Fibroblast of lung (primary cell): ENCODE measurements at regions not wholly inside any gene's neighbourhood (a gene's known extent, or its start where the extent isn't known, plus 50 kb on each side); places are given as distances from the start of the nearest gene placed in this dataset.

Experiments used
- EZH2 ChIP-seq: IDR thresholded peaks from 2 replicates; pipeline ENCODE4 v1.5.1; 2012; ENCODE audit warnings: low read length, control low read depth, mild to moderate bottlenecking; ENCODE audit errors: missing control alignments
- TF ChIP-seq, protein P1 (sequence below), 2 donors: IDR thresholded peaks in 1 of 2; conservative IDR thresholded peaks in 1 of 2; 1 replicate in 1 of 2; 2 replicates in 1 of 2; pipeline ENCODE4 v1.5.1; 2011 to 2012; ENCODE audit warnings: low read length in 2 of 2, control low read depth in 1 of 2, inconsistent platforms in 1 of 2, low read depth in 1 of 2, mild to moderate bottlenecking in 1 of 2

DNA sequence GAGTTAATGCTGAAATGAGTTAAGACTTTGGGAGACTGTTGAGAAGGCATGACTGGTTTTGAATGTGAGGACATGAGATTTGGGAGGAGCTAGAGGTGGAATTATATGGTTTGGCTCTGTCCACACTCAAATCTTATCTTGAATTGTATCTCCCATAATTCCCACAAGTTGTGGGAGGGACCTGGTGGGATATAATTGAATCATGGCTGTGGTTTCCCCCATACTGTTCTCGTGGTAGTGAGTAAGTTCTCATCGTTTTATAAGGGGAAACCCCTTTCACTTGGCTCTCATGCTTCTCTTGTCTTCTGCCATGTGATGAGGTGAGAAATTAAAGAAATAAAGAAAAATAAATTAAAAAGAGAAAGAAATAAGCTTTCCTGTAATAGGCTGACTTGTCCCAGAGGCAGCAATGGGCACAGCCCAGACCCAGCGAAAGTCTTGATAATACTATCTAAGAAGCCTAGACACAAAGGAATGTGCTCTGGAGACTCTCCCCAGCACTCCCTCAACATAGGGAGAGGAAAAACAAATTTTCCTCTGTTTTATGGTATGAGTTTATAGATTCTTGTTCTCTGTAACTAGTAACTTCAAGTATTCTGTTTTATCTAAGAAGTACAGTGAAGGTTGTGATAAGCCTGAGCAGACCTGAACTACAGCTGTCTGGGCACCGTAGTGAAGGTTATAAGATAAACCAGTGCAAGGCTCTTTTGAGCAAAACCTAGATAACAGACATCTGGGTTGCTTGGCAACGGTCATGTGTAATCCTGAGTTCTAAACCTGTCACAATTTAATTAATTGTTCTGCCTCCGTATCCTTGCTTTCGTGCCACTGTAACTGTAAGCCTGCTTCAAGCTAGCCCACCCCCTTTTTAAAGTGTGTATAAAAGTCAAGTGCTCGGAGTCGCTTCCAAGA is 88.9 kb upstream of the ECI2 start:
- no peak for TF ChIP-seq EZH2
- TF ChIP-seq, protein P1, sequence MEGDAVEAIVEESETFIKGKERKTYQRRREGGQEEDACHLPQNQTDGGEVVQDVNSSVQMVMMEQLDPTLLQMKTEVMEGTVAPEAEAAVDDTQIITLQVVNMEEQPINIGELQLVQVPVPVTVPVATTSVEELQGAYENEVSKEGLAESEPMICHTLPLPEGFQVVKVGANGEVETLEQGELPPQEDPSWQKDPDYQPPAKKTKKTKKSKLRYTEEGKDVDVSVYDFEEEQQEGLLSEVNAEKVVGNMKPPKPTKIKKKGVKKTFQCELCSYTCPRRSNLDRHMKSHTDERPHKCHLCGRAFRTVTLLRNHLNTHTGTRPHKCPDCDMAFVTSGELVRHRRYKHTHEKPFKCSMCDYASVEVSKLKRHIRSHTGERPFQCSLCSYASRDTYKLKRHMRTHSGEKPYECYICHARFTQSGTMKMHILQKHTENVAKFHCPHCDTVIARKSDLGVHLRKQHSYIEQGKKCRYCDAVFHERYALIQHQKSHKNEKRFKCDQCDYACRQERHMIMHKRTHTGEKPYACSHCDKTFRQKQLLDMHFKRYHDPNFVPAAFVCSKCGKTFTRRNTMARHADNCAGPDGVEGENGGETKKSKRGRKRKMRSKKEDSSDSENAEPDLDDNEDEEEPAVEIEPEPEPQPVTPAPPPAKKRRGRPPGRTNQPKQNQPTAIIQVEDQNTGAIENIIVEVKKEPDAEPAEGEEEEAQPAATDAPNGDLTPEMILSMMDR (conservative IDR thresholded peaks at IDR 0.05 in 1 of 2, IDR thresholded peaks at IDR 0.05 in 1 of 2; ENCODE audit: low read depth in 1 of 2, low read length in 2 of 2), result no peak
